Neural cell (in vitro differentiated cells): ENCODE measurements at regions not wholly inside any gene's neighbourhood (a gene's known extent, or its start where the extent isn't known, plus 50 kb on each side); places are given as distances from the start of the nearest gene placed in this dataset.

ENCODE experiments used
- EP300 ChIP-seq: fragments of 450-650 bp; conservative IDR thresholded peaks from 2 replicates; pipeline ENCODE4 v1.6.1; 2014; ENCODE audit warnings: antibody characterized with exemption, mild to moderate bottlenecking, moderate library complexity; ENCODE audit not compliant: poor library complexity, severe bottlenecking
- POLR2AphosphoS5 ChIP-seq: IDR thresholded peaks from 2 replicates; pipeline ENCODE4 v1.6.1; 2012
- TF ChIP-seq, protein P1 (sequence below): fragments of 450-650 bp; IDR thresholded peaks from 2 replicates; pipeline ENCODE4 v1.5.1; 2014; ENCODE audit warnings: antibody characterized with exemption, mild to moderate bottlenecking, moderate library complexity; ENCODE audit not compliant: poor library complexity, severe bottlenecking

DNA sequence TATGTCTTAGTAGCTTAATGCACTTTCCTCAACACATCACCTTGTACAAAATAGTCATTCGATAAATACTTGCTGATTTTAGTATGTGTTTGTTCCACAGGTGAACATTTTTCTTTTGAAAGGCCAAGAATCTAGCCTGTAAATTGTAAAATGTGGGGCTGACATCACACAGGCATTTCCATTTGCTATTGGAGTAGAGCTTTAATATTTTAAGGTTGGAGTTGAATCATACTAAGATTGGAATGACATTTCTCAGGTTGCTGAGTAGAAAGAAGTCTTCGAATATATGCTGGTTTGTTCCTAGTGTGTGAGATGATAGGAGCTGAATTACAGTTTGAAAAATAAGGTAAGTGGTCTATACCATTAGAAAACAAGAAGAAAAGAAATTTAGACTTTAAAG, 112.3 kb upstream of the FRY start:
- TF ChIP-seq, protein P1, sequence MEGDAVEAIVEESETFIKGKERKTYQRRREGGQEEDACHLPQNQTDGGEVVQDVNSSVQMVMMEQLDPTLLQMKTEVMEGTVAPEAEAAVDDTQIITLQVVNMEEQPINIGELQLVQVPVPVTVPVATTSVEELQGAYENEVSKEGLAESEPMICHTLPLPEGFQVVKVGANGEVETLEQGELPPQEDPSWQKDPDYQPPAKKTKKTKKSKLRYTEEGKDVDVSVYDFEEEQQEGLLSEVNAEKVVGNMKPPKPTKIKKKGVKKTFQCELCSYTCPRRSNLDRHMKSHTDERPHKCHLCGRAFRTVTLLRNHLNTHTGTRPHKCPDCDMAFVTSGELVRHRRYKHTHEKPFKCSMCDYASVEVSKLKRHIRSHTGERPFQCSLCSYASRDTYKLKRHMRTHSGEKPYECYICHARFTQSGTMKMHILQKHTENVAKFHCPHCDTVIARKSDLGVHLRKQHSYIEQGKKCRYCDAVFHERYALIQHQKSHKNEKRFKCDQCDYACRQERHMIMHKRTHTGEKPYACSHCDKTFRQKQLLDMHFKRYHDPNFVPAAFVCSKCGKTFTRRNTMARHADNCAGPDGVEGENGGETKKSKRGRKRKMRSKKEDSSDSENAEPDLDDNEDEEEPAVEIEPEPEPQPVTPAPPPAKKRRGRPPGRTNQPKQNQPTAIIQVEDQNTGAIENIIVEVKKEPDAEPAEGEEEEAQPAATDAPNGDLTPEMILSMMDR: no peak
- TF ChIP-seq EP300: no peak
- TF ChIP-seq POLR2AphosphoS5: no peak
